HepG2 (cell line): ENCODE measurements at regions not wholly inside any gene's neighbourhood (a gene's known extent, or its start where the extent isn't known, plus 50 kb on each side); places are given as distances from the start of the nearest gene placed in this dataset.

Source experiments
- ATF7 ChIP-seq, 2 experiments: fragments of 450-650 bp in 1 of 2; sonication (generic) in 1 of 2; formaldehyde crosslinking in 1 of 2; IDR thresholded peaks; 2 replicates each; pipeline versions ENCODE4 v1.4.0 to v1.6.1; 2016 to 2020; ENCODE audit warnings: antibody characterized with exemption in 1 of 2, mild to moderate bottlenecking in 1 of 2, missing genetic modification reagents in 1 of 2
- ETV6 ChIP-seq: sonication (generic); formaldehyde crosslinking; conservative IDR thresholded peaks from 2 replicates; pipeline ENCODE4 v1.4.0; 2020; ENCODE audit warnings: missing genetic modification reagents
- GATA4 ChIP-seq: sonication (generic); IDR thresholded peaks from 2 replicates; pipeline ENCODE4 v1.6.1; 2016; ENCODE audit warnings: antibody characterized with exemption, low read depth, borderline replicate concordance
- HHEX ChIP-seq: IDR thresholded peaks from 2 replicates; pipeline ENCODE4 v1.6.1; 2016; ENCODE audit warnings: control low read depth
- HNRNPH1 ChIP-seq: fragments of 200-400 bp; formaldehyde crosslinking; optimal IDR thresholded peaks from 2 replicates; pipeline ENCODE3; 2017; ENCODE audit warnings: mild to moderate bottlenecking, low read depth, low read length
- IRF9 ChIP-seq: sonication (generic); formaldehyde crosslinking; IDR thresholded peaks from 2 replicates; pipeline ENCODE4 v1.8.0; 2022; ENCODE audit warnings: missing genetic modification reagents, mild to moderate bottlenecking, borderline replicate concordance
- KDM4B ChIP-seq: sonication (generic); formaldehyde crosslinking; IDR thresholded peaks from 2 replicates; pipeline ENCODE4 v1.4.0; 2020; ENCODE audit warnings: missing genetic modification reagents
- MNT ChIP-seq: fragments of 450-650 bp; IDR thresholded peaks from 2 replicates; pipeline ENCODE4 v1.6.1; 2016
- NFE2 ChIP-seq: sonication (generic); formaldehyde crosslinking; IDR thresholded peaks from 2 replicates; pipeline ENCODE4 v1.4.0; 2020; ENCODE audit warnings: missing genetic modification reagents
- POLR2AphosphoS2 ChIP-seq: IDR thresholded peaks from 2 replicates; pipeline ENCODE4 v1.6.1; 2011; ENCODE audit warnings: low read depth, low read length, improper control_type of control experiment
- TEAD2 ChIP-seq: sonication (generic); formaldehyde crosslinking; IDR thresholded peaks from 2 replicates; pipeline ENCODE4 v1.9.0; 2021; ENCODE audit warnings: missing genetic modification reagents
- TRAFD1 ChIP-seq: sonication (generic); formaldehyde crosslinking; IDR thresholded peaks from 2 replicates; pipeline ENCODE4 v1.5.1; 2020; ENCODE audit warnings: missing genetic modification reagents, mild to moderate bottlenecking, borderline replicate concordance
- ZNF556 ChIP-seq: sonication (generic); formaldehyde crosslinking; IDR thresholded peaks from 2 replicates; pipeline ENCODE4 v1.4.0; 2020; ENCODE audit warnings: mild to moderate bottlenecking, missing genetic modification reagents, borderline replicate concordance

- no peak for TF ChIP-seq MNT
- TF ChIP-seq KDM4B (CRISPR knock-in tag) = no peak
- TF ChIP-seq GATA4 = no peak
- no peak for TF ChIP-seq TRAFD1 (CRISPR knock-in tag)
- no peak for TF ChIP-seq TEAD2
- no peak for TF ChIP-seq HHEX
- no peak for TF ChIP-seq HNRNPH1
- TF ChIP-seq POLR2AphosphoS2 = no peak
- TF ChIP-seq IRF9 = no peak
- no peak for TF ChIP-seq ZNF556 (CRISPR knock-in tag)
- no peak for TF ChIP-seq ATF7 (IDR thresholded peaks at IDR 0.05)
- TF ChIP-seq ATF7 (CRISPR knock-in tag; IDR thresholded peaks at IDR 0.05) = no peak
- no peak for TF ChIP-seq NFE2 (CRISPR knock-in tag)
- no peak for TF ChIP-seq ETV6
These were observed 658.4 kb upstream of the NECTIN3 start (continued) for GRCh38 chr3:110413266-110413665.
